Epithelial cell of proximal tubule (primary cell): ENCODE measurements at regions not wholly inside any gene's neighbourhood (a gene's known extent, or its start where the extent isn't known, plus 50 kb on each side); places are given as distances from the start of the nearest gene placed in this dataset.

Experiments used
- DNase-seq: peaks from one replicate; pipeline ENCODE4 v3.0.0-alpha.2; 2011; ENCODE audit warnings: low read depth
- H3K4me3 ChIP-seq: 2 replicates; pipeline ENCODE4 v1.5.1; 2011; ENCODE audit warnings: low read depth, mild to moderate bottlenecking, low read length
- TF ChIP-seq, protein P1 (sequence below): conservative IDR thresholded peaks from 2 replicates; pipeline ENCODE4 v1.5.1; 2012; ENCODE audit warnings: low read depth, mild to moderate bottlenecking, low read length

DNA sequence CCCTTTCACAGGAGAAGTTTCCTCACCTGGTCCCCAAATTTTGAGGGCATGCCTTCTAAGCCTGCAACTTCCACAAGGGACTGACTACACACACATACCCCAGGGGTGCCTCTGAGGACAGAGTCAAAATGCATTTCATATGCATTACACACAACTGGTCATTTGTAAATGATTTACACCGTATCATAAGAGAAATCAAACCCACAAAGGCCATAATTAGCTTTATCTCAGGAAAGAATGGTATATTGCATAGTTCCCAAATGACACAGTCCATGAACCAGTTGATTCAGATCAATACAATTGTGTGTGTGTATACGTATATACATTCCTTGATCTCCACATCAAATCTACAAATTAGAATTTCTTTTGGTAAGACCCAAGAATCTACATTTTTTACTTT lies 203.3 kb upstream of the PRDM1 start:
- no peak for DNase-seq
- TF ChIP-seq, protein P1, sequence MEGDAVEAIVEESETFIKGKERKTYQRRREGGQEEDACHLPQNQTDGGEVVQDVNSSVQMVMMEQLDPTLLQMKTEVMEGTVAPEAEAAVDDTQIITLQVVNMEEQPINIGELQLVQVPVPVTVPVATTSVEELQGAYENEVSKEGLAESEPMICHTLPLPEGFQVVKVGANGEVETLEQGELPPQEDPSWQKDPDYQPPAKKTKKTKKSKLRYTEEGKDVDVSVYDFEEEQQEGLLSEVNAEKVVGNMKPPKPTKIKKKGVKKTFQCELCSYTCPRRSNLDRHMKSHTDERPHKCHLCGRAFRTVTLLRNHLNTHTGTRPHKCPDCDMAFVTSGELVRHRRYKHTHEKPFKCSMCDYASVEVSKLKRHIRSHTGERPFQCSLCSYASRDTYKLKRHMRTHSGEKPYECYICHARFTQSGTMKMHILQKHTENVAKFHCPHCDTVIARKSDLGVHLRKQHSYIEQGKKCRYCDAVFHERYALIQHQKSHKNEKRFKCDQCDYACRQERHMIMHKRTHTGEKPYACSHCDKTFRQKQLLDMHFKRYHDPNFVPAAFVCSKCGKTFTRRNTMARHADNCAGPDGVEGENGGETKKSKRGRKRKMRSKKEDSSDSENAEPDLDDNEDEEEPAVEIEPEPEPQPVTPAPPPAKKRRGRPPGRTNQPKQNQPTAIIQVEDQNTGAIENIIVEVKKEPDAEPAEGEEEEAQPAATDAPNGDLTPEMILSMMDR: no peak
- no peak overlapping the region for H3K4me3 ChIP-seq

DNA sequence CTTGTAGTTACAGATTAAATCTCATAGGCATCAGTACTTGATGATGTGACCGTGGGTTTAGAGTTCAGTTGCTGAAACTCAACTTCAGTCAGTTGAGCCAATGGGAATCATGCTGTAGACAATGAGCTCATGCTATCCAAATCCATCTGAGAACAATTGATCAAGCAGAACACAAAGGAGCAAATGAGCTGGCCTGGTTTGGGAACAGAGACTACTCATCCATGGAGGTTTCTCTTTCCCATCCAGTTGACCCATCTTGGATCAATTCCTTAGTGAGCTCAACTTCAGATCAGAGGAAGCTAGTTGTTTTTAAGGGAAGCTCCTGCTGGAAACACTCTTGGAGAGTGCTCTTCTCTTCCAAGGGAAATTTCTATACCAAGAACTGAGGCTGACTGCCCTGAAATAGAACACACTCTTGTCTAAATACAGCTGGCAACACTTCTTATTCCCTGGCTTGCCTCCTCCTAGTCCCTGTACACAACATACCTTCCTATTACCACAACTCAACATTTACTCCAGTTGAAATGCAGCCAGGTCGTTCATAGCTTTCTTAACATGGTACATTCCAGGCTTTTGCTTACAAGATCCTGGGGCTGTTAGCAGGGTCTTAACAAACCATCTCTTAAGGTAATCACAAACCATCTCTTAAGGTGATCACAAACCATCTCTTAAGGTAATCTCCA lies 203.9 kb upstream of the PRDM1 start:
- H3K4me3 ChIP-seq: no peak overlapping the region
- TF ChIP-seq, protein P1: no peak
- DNase-seq: peak; percentile 64

DNA sequence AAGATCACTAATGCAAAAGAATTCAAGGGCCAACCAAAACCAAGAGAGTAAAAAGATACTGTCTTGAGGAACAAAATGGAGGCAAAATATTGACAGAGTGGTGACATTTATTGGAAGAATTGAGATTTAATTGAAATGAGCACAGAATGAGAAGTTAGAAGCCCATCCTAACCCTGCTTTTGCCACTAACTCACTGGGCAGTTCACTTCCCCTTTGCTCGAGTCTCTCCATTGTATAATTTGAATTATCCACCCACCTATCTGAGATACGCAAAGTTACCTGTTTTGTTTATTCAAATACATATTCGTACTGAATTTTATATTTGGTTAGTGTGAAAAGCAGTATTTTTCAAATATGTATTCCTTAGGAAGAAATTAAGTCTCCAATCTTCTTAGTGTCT lies 204.5 kb upstream of the PRDM1 start:
- TF ChIP-seq, protein P1: no peak
- no peak overlapping the region for H3K4me3 ChIP-seq
- no peak for DNase-seq

GRCh38 chr6:105880030-105880492 lies 206.1 kb upstream of the PRDM1 start:
- DNase-seq: no peak
- H3K4me3 ChIP-seq: no peak overlapping the region
- TF ChIP-seq, protein P1: no peak

- no peak for DNase-seq
- TF ChIP-seq, protein P1: no peak
- no peak overlapping the region for H3K4me3 ChIP-seq
These were observed 207.0 kb upstream of the PRDM1 start for GRCh38 chr6:105879146-105879545.

DNA sequence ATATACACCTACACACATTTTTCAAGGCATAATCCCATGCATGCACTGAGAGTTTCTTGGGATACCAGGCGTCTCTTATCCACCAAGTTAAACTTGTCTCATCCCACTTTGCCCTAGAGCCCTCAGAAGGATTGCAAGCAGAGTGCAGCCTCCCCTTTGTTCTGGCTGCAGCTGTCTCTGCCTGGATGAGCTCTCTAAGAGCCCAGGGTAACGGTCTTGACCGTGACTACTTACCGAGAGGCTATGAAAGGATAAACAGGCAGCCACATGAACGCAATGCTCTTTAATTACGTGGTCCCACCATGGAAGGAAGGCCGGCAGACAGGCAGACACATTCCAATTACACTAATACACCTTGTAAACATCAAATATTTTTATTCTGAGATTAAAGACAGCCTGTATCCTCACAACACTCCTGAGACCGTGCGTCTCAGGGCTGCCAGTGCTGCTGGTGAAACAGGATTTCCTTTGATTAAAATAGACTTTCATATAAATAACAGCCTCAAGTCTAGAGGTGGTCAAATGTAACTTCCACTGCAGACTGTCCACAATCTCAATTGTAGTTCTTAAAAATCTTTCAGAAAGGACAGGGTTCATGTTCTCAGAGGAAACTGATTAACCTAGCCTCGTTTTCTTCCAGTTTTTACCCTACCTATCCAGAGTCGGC lies 210.0 kb upstream of the PRDM1 start:
- TF ChIP-seq, protein P1: no peak
- H3K4me3 ChIP-seq: no peak overlapping the region
- DNase-seq: no peak
